Ishikawa (cell line): ENCODE measurements at regions not wholly inside any gene's neighbourhood (a gene's known extent, or its start where the extent isn't known, plus 50 kb on each side); places are given as distances from the start of the nearest gene placed in this dataset.

Source experiments
- CEBPB ChIP-seq: IDR thresholded peaks from 2 replicates; pipeline ENCODE4 v1.6.1; 2012
- CREB1 ChIP-seq: IDR thresholded peaks from 2 replicates; pipeline ENCODE4 v1.6.1; 2012; ENCODE audit warnings: low read depth
- EGR1 ChIP-seq: IDR thresholded peaks from 2 replicates; pipeline ENCODE4 v1.6.1; 2012
- EP300 ChIP-seq: IDR thresholded peaks from 2 replicates; pipeline ENCODE4 v1.6.1; 2012; ENCODE audit warnings: borderline replicate concordance
- FOXM1 ChIP-seq: IDR thresholded peaks from 2 replicates; pipeline ENCODE4 v1.6.1; 2012; ENCODE audit warnings: low read depth, borderline replicate concordance
- MAX ChIP-seq: IDR thresholded peaks from 2 replicates; pipeline ENCODE4 v1.6.1; 2012
- NFIC ChIP-seq: IDR thresholded peaks from 2 replicates; pipeline ENCODE4 v1.6.1; 2012
- RAD21 ChIP-seq: IDR thresholded peaks from 2 replicates; pipeline ENCODE4 v1.6.1; 2012; ENCODE audit warnings: low read depth
- TAF1 ChIP-seq: IDR thresholded peaks from 2 replicates; pipeline ENCODE4 v1.6.1; 2012; ENCODE audit warnings: low read depth, mild to moderate bottlenecking
- TCF12 ChIP-seq: IDR thresholded peaks from 2 replicates; pipeline ENCODE4 v1.6.1; 2012; ENCODE audit warnings: low read depth
- TEAD4 ChIP-seq: IDR thresholded peaks from 2 replicates; pipeline ENCODE4 v1.6.1; 2012
- USF1 ChIP-seq: IDR thresholded peaks from 2 replicates; pipeline ENCODE4 v1.6.1; 2012
- YY1 ChIP-seq: IDR thresholded peaks from 2 replicates; pipeline ENCODE4 v1.6.1; 2012; ENCODE audit warnings: low read depth
- ZBTB7A ChIP-seq: IDR thresholded peaks from 2 replicates; pipeline ENCODE4 v1.6.1; 2012; ENCODE audit warnings: low read depth
- TF ChIP-seq, protein P1 (sequence below): IDR thresholded peaks from 2 replicates; pipeline ENCODE4 v1.6.1; 2012; ENCODE audit warnings: low read depth, mild to moderate bottlenecking

DNA sequence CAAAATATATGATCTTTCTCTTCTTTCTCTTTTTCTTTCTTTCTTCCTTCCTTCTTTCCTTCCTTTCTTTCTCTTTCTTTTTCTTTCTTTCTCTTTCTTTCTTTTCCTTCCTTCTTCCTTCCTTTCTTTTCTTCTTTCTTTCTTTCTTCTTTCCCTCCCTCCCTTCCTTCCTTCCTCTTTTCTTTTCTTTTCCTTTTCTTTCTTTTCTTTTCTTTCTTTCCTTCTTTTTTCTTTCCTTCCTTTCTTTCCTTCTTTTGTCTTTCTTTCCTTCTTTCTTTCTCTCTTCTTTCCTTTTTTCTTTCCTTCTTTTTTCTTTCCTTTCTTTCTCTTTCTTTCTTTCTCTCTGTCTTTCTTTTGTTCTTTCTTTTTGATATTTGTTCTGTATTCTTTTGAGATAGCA lies 1356.0 kb upstream of the SEL1L start:
- TF ChIP-seq ZBTB7A: no peak
- no peak for TF ChIP-seq MAX
- TF ChIP-seq CEBPB: no peak
- TF ChIP-seq, protein P1, sequence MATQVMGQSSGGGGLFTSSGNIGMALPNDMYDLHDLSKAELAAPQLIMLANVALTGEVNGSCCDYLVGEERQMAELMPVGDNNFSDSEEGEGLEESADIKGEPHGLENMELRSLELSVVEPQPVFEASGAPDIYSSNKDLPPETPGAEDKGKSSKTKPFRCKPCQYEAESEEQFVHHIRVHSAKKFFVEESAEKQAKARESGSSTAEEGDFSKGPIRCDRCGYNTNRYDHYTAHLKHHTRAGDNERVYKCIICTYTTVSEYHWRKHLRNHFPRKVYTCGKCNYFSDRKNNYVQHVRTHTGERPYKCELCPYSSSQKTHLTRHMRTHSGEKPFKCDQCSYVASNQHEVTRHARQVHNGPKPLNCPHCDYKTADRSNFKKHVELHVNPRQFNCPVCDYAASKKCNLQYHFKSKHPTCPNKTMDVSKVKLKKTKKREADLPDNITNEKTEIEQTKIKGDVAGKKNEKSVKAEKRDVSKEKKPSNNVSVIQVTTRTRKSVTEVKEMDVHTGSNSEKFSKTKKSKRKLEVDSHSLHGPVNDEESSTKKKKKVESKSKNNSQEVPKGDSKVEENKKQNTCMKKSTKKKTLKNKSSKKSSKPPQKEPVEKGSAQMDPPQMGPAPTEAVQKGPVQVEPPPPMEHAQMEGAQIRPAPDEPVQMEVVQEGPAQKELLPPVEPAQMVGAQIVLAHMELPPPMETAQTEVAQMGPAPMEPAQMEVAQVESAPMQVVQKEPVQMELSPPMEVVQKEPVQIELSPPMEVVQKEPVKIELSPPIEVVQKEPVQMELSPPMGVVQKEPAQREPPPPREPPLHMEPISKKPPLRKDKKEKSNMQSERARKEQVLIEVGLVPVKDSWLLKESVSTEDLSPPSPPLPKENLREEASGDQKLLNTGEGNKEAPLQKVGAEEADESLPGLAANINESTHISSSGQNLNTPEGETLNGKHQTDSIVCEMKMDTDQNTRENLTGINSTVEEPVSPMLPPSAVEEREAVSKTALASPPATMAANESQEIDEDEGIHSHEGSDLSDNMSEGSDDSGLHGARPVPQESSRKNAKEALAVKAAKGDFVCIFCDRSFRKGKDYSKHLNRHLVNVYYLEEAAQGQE: no peak
- TF ChIP-seq USF1: no peak
- TF ChIP-seq CREB1: no peak
- no peak for TF ChIP-seq EGR1
- TF ChIP-seq FOXM1: no peak
- no peak for TF ChIP-seq TCF12
- no peak for TF ChIP-seq TAF1
- TF ChIP-seq EP300: no peak
- TF ChIP-seq TEAD4: no peak
- TF ChIP-seq NFIC: no peak
- TF ChIP-seq RAD21: no peak
- no peak for TF ChIP-seq YY1

- no peak for TF ChIP-seq YY1
- no peak for TF ChIP-seq RAD21
- no peak for TF ChIP-seq TAF1
- TF ChIP-seq FOXM1: no peak
- no peak for TF ChIP-seq CEBPB
- no peak for TF ChIP-seq MAX
- TF ChIP-seq NFIC: no peak
- no peak for TF ChIP-seq USF1
- no peak for TF ChIP-seq EP300
- no peak for TF ChIP-seq EGR1
- TF ChIP-seq, protein P1: no peak
- TF ChIP-seq TCF12: no peak
- TF ChIP-seq ZBTB7A: no peak
- no peak for TF ChIP-seq CREB1
- TF ChIP-seq TEAD4: no peak
These were observed 1362.8 kb upstream of the SEL1L start for GRCh38 chr14:82896476-82896875.

DNA sequence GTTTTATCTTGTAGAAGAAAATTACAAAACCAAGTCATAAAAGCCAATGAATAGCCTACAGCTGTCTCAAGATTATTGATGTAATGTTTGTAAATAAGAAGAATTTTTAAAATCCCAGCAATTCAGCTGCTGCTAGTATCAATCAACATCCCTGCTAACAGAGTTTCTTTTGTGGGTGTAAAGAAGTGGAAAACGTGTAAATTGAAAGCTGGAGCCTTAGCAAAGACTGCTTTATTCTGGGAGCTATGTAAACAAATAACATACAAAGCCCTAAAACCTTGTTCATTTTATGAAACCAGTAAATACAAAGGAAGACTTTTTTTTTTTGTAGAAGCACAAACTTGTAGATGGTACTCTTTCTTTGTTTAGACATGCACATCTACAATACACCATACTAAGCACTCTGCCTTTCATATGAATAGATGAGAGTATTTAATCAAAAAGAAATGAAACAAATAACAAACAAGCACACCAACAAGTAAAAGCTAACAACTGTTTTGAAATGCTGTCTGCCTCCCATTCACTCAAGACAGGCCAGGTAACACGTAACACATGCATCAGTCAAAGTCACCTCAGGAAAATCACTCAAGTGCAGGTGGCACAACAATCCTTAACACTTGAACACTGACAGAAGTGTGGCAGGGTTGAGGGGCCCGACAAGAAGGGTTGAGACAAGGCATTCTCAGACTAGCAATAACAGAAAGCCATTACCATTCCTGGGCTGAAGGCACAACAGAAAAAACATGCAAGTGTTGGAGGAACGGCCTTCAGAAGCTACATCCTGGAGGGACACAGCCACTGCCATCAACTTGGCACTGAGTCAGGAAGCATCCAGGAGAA lies 1364.0 kb upstream of the SEL1L start:
- TF ChIP-seq EP300: no peak

GRCh38 chr14:82905762-82906161 lies 1372.1 kb upstream of the SEL1L start:
- TF ChIP-seq RAD21 (no peak), TEAD4 (no peak), YY1 (no peak), EGR1 (no peak), ZBTB7A (no peak), CEBPB (no peak), EP300 (no peak)
- TF ChIP-seq, protein P1: no peak
